Mesothelial cell of epicardium (in vitro differentiated cells): ENCODE measurements at regions not wholly inside any gene's neighbourhood (a gene's known extent, or its start where the extent isn't known, plus 50 kb on each side); places are given as distances from the start of the nearest gene placed in this dataset.

Experiments
- DNase-seq, 2 experiments: peaks; one replicate each; pipeline ENCODE4 v3.0.0; 2021; ENCODE audit warnings: low spot score in 2 of 2; ENCODE audit not compliant: unreplicated experiment in 2 of 2
- H3K27ac Mint-ChIP-seq: 2 replicates; pipeline ENCODE4 v1.8.0; 2021; ENCODE audit warnings: mixed read lengths
- H3K27me3 Mint-ChIP-seq: 2 replicates; pipeline ENCODE4 v1.8.0; 2021; ENCODE audit warnings: low read depth, mixed read lengths
- H3K36me3 Mint-ChIP-seq: 2 replicates; pipeline ENCODE4 v1.8.0; 2021; ENCODE audit warnings: mixed read lengths
- H3K4me1 Mint-ChIP-seq: 2 replicates; pipeline ENCODE4 v1.8.0; 2021; ENCODE audit warnings: mixed read lengths
- H3K4me3 Mint-ChIP-seq: 2 replicates; pipeline ENCODE4 v1.8.0; 2021; ENCODE audit warnings: mild to moderate bottlenecking, moderate library complexity, mixed read lengths
- H3K9me3 Mint-ChIP-seq: 2 replicates; pipeline ENCODE4 v1.8.0; 2021; ENCODE audit warnings: mixed read lengths
- TF ChIP-seq, protein P1 (sequence below): fragments of 200-600 bp; sonication (generic); IDR thresholded peaks from one replicate; pipeline ENCODE4 v1.5.0; 2021; ENCODE audit warnings: antibody characterized with exemption; ENCODE audit not compliant: unreplicated experiment

DNA sequence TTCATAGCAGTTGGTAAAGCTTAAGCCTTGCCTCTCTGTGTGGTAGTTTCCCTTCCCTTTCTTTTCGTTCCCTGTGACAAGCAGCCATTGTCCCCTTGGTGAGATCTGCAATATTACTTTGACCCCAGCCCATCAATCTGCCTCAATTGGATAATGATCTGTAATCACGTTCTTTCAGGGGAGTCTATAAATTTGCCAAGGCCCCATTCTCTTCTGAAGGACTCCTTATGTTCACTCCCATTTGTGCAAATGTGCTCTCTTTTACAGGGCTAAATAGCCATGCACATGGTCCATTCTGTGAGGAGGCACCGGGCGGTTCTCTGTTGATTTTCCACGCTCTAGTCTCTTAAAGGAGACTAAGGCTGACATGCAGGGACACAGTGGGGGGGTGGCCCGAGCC is 660.4 kb upstream of the SLC35B3 start:
- Mint-ChIP-seq H3K9me3 (no peaks in the 10 kb centered on the region), H3K27ac (no peak overlapping the region), H3K4me3 (no peak overlapping the region), H3K36me3 (no peaks in the 10 kb centered on the region), H3K27me3 (no peaks in the 10 kb centered on the region), H3K4me1 (no peaks in the 10 kb centered on the region)
- TF ChIP-seq, protein P1, sequence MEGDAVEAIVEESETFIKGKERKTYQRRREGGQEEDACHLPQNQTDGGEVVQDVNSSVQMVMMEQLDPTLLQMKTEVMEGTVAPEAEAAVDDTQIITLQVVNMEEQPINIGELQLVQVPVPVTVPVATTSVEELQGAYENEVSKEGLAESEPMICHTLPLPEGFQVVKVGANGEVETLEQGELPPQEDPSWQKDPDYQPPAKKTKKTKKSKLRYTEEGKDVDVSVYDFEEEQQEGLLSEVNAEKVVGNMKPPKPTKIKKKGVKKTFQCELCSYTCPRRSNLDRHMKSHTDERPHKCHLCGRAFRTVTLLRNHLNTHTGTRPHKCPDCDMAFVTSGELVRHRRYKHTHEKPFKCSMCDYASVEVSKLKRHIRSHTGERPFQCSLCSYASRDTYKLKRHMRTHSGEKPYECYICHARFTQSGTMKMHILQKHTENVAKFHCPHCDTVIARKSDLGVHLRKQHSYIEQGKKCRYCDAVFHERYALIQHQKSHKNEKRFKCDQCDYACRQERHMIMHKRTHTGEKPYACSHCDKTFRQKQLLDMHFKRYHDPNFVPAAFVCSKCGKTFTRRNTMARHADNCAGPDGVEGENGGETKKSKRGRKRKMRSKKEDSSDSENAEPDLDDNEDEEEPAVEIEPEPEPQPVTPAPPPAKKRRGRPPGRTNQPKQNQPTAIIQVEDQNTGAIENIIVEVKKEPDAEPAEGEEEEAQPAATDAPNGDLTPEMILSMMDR: no peak
- DNase-seq: no peak

DNA sequence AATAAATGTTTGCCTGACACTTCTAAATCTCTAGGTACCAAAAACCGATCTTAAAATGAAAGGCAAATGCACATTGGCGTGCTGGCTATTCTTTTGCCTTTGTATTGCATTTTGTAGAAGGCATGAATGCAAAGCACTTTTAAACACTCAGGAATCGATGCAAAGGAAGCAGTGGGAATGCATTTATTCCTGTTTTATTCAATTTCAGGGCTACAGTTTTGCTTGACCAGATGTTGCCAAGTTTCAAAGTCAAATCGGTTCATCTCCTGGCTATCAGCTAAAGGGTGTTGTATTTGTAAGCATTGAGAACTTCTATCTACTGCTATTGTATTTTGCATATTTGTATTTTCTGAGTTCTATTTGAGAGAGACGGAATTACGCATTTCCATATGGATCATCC is 659.8 kb upstream of the SLC35B3 start:
- no peaks in the 10 kb centered on the region for H3K9me3 Mint-ChIP-seq
- H3K27me3 Mint-ChIP-seq: no peaks in the 10 kb centered on the region
- TF ChIP-seq, protein P1: no peak
- H3K36me3 Mint-ChIP-seq: no peaks in the 10 kb centered on the region
- DNase-seq: no peak
- H3K4me3 Mint-ChIP-seq: no peak overlapping the region
- no peak overlapping the region for H3K27ac Mint-ChIP-seq
- no peaks in the 10 kb centered on the region for H3K4me1 Mint-ChIP-seq

DNA sequence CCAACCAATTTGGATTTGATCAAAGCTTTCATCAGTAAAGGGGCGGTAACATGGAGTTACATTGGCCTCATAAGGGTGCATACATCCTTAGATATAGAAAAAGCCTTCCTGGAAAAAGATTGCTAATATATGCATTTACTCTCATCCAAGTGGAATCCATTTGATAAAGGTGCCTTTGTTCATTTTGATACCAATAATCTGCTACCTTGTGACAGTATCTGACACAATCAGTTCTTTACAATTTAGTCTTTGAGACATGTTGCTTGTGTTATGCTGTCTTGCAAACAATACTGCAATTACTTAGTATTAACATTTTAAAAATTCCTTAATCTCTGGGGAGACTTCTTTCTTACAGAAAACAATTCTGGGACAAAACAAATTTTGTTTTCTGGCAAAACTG is 654.4 kb upstream of the SLC35B3 start:
- Mint-ChIP-seq H3K4me1 (no peaks in the 10 kb centered on the region), H3K9me3 (no peaks in the 10 kb centered on the region), H3K27ac (no peak overlapping the region), H3K27me3 (no peaks in the 10 kb centered on the region), H3K36me3 (no peaks in the 10 kb centered on the region), H3K4me3 (no peak overlapping the region)
- DNase-seq: no peak
- TF ChIP-seq, protein P1: no peak

DNA sequence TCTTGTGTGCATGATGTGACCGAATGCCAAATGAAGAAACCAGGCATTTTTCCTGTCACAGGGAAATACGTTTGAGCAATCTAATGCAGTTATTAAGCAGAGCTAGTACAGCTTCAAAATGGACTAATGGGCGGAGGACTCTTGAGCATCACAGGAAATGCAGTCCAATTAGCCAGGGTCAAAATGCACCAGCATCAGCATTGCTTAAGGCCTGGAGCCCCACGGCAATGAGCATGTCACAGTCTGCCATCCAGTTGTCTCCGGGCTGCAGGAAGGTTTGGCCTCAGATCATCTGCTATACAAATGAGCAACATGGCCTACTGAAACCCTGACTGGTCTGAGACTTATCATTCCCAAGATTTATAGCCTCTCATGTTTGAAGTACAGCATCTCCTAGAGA is 652.1 kb upstream of the SLC35B3 start:
- H3K27ac Mint-ChIP-seq: no peak overlapping the region

DNA sequence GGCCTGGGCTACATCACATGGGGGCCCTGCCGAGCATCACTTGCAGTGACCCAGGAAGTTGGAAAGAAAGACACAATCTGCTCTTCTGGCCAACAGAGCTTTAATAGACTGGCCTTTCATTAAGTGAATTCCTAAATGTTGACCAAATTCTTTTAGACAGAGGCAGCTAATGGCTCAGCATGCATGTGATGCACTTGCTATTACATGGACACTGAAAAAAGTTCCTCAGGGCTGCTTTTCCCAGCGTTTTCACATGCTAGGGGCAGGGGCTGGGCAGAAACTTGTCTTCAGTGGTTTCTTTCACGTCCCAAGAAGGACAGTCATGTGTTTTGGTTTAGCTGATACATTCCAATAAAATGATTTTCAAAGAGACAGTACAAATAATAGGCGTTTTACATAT is 651.0 kb upstream of the SLC35B3 start:
- Mint-ChIP-seq H3K27ac (no peak overlapping the region), H3K36me3 (no peaks in the 10 kb centered on the region), H3K4me1 (no peaks in the 10 kb centered on the region), H3K9me3 (no peaks in the 10 kb centered on the region), H3K4me3 (no peak overlapping the region), H3K27me3 (no peaks in the 10 kb centered on the region)
- TF ChIP-seq, protein P1: no peak
- DNase-seq: no peak

More for the DNA sequence above, 652.1 kb upstream of the SLC35B3 start:
- no peak overlapping the region for H3K4me3 Mint-ChIP-seq
- no peaks in the 10 kb centered on the region for H3K36me3 Mint-ChIP-seq
- H3K27me3 Mint-ChIP-seq: no peaks in the 10 kb centered on the region
- no peaks in the 10 kb centered on the region for H3K9me3 Mint-ChIP-seq
- no peaks in the 10 kb centered on the region for H3K4me1 Mint-ChIP-seq
- DNase-seq: no peak
- TF ChIP-seq, protein P1: no peak

DNA sequence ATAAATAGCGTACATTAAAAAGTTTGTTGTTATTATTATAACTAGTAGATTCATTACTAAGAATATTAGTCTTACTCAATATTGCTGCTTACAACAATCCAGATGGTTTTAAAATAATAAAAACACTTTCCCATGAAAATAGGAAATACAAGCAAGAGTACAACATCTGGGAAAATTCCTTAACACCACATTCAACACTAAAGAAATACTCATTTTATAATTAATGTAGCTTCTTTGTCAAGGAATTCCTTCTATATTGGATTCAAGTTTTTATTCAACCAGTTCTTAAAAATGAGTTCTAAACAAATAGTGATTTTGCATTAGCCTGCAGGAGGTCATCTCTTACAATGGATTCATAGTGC is 650.3 kb upstream of the SLC35B3 start:
- Mint-ChIP-seq H3K27ac (no peak overlapping the region), H3K4me3 (no peak overlapping the region), H3K4me1 (no peaks in the 10 kb centered on the region), H3K36me3 (no peaks in the 10 kb centered on the region), H3K9me3 (no peaks in the 10 kb centered on the region), H3K27me3 (no peaks in the 10 kb centered on the region)
- DNase-seq: no peak
- TF ChIP-seq, protein P1: no peak
